Skeletal muscle tissue (tissue), 3 donors: ENCODE measurements at regions not wholly inside any gene's neighbourhood (a gene's known extent, or its start where the extent isn't known, plus 50 kb on each side); places are given as distances from the start of the nearest gene placed in this dataset.

Experiments used
- H3K27ac ChIP-seq: one replicate; pipeline ENCODE4 v1.7.0; 2013; ENCODE audit warnings: mild to moderate bottlenecking, low read depth, low read length, inconsistent platforms
- H3K27me3 ChIP-seq, 3 donors: one replicate each; pipeline ENCODE4 v1.7.0; 2013; ENCODE audit warnings: low read length in 3 of 3; ENCODE audit not compliant: control insufficient read depth in 3 of 3, insufficient read depth in 3 of 3
- H3K36me3 ChIP-seq, 3 donors: one replicate each; pipeline ENCODE4 v1.7.0; 2013; ENCODE audit warnings: low read length in 3 of 3; ENCODE audit not compliant: control insufficient read depth in 3 of 3, insufficient read depth in 3 of 3
- H3K4me1 ChIP-seq, 3 donors: one replicate each; pipeline ENCODE4 v1.7.0; 2013; ENCODE audit warnings: low read length in 3 of 3, mild to moderate bottlenecking in 3 of 3; ENCODE audit not compliant: control insufficient read depth in 3 of 3, insufficient read depth in 3 of 3
- H3K4me3 ChIP-seq, 3 donors: one replicate each; pipeline ENCODE4 v1.7.0; 2013; ENCODE audit warnings: low read length in 3 of 3
- H3K9ac ChIP-seq, 3 donors: one replicate each; pipeline ENCODE4 v1.7.0; 2013; ENCODE audit warnings: low read length in 3 of 3, mild to moderate bottlenecking in 3 of 3, moderate library complexity in 2 of 3, low read depth in 1 of 3
- H3K9me3 ChIP-seq, 3 donors: one replicate each; pipeline ENCODE4 v1.7.0; 2013; ENCODE audit warnings: low read length in 3 of 3; ENCODE audit not compliant: control insufficient read depth in 3 of 3
- donor health status: Osteomylitis.

- no peaks in the 10 kb centered on the region for H3K27me3 ChIP-seq
- no peaks in the 10 kb centered on the region for H3K9me3 ChIP-seq
- H3K36me3 ChIP-seq: no peaks in the 10 kb centered on the region
- H3K9ac ChIP-seq: no peak overlapping the region
- no peak overlapping the region for H3K27ac ChIP-seq
- H3K4me3 ChIP-seq: no peak overlapping the region
- peaks cover 3 to 14% (median 4%) of the 10 kb centered on the region in 3 donors for H3K4me1 ChIP-seq
Observed at GRCh38 chr2:161032635-161033034, 127.6 kb upstream of the TANK start.

DNA sequence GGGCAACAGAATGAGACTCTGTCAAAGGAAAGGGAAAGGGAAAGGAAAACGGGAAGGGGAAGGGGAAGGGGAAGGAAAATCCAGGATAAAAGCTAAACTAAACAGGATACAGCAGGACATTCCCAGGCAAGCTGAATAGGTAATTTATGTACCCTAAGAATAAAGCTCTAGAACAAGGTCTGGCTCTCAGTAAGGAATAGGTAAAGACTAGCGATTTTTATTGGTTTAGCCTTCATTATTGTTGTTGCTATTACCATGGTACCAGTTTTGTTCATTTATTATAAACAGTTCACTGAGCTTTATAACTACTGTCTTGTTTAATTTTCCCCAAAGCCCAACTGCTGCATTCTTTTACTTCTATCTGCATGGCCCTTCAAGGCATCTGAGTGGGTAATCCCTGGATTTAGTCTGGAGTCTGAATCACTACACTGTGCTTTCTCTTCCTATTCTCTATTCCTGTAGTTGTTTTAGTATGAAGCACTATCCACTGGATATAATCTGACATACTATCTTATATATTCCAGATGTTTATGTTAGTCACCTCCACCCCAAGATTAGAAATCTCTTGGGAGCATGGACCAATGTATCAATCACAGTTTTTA is 127.1 kb upstream of the TANK start:
- peaks cover 3 to 14% (median 4%) of the 10 kb centered on the region in 3 donors for H3K4me1 ChIP-seq
- no peak overlapping the region for H3K9ac ChIP-seq
- H3K27me3 ChIP-seq: no peaks in the 10 kb centered on the region
- H3K36me3 ChIP-seq: no peaks in the 10 kb centered on the region
- H3K27ac ChIP-seq: no peak overlapping the region
- H3K9me3 ChIP-seq: no peaks in the 10 kb centered on the region
- no peak overlapping the region for H3K4me3 ChIP-seq

DNA sequence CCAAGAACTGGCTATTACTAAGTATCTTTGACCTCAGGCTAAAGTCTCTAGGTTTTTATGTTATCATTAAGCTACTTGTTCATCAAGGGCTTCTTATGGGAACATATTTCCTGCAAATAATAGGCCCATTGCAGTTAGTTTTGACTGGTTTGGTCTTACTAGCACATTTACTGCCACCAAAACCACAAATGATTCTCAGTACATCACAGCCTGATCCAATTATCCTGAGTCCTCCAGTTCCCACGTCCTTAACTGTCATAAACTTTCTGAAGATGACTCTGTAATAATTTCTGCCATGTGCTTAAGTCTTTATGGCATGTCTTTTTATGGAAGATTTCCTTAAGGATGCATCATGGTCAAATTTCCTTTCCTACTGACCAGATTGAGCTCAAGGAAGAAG is 123.3 kb upstream of the TANK start:
- no peaks in the 10 kb centered on the region for H3K9me3 ChIP-seq
- H3K27me3 ChIP-seq: no peaks in the 10 kb centered on the region
- no peaks in the 10 kb centered on the region for H3K4me1 ChIP-seq
- H3K9ac ChIP-seq: no peak overlapping the region
- no peak overlapping the region for H3K27ac ChIP-seq
- no peak overlapping the region for H3K4me3 ChIP-seq
- H3K36me3 ChIP-seq: no peaks in the 10 kb centered on the region

DNA sequence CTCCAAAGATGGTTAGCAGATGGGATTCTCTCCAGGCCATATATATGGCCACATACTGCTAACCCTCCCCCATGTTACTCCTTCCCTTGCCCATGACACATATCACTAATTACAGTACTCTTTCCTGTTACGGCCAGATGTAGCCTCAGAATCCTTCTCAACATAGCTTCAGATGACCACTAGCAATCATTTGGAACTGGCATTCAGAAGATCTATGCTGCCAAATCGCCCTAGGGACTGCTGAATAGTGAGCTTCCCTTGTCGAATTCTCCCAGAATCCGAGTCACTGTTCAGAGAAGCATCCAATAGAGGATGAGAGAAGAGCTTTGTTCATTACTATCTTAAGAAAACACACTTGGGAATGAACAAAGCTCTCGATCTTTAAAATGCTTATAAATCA is 121.2 kb upstream of the TANK start:
- Histone ChIP-seq H3K4me1 (no peaks in the 10 kb centered on the region), H3K27me3 (no peaks in the 10 kb centered on the region), H3K4me3 (no peak overlapping the region), H3K27ac (no peak overlapping the region), H3K36me3 (no peaks in the 10 kb centered on the region), H3K9ac (no peak overlapping the region), H3K9me3 (no peaks in the 10 kb centered on the region)

DNA sequence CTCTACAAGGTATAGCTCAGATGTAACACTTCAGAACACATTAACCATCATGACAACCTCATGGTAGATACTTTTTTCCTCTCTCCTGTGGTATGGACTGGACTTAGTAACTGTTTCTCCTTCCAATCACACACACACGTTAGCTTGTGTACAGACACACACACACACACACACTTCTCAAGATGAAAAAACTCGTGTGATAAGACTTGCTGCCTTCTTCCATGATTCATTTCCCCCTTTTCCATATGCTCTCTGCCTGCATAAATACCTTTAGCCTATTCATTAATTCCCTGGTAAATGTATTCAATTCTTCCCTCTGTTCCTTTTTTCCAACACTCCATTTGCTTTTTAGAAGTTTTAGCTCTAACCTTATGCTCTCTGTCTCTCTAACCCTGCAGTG is 118.9 kb upstream of the TANK start:
- no peaks in the 10 kb centered on the region for H3K36me3 ChIP-seq
- no peak overlapping the region for H3K27ac ChIP-seq
- H3K4me1 ChIP-seq: no peaks in the 10 kb centered on the region
- H3K9me3 ChIP-seq: no peaks in the 10 kb centered on the region
- no peak overlapping the region for H3K9ac ChIP-seq
- H3K4me3 ChIP-seq: no peak overlapping the region
- no peaks in the 10 kb centered on the region for H3K27me3 ChIP-seq

DNA sequence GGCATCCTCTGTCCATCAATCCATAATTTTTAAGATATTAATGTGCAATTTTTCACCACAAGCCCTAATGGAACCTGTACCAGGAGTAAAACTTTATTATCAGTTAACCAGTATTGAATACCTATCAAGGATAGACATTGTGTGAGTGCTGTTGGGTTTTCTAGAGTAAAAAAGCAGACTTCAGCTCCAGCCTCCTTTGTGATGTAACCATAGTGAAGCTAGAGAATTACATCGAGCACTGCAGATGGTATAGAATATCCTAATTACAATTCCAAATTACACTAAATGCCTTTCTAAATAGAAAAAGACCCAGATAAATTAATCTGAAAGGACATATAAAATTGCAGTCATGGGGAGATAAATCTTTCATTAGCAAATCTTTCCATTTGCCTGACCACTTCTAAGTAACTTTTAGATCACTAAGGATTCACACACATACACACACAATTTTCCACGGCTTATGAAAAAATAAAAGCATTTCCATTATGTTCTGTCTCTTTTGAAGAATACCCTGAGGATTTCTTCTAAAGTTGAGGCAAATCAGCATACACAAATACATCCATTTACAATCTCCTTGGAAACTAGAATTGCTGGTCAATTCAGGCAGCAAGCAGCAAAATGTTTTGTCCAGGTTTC is 117.1 kb upstream of the TANK start:
- no peaks in the 10 kb centered on the region for H3K4me1 ChIP-seq
- no peaks in the 10 kb centered on the region for H3K36me3 ChIP-seq
- no peak overlapping the region for H3K9ac ChIP-seq
- H3K27ac ChIP-seq: no peak overlapping the region
- H3K27me3 ChIP-seq: no peaks in the 10 kb centered on the region
- no peak overlapping the region for H3K4me3 ChIP-seq
- no peaks in the 10 kb centered on the region for H3K9me3 ChIP-seq

DNA sequence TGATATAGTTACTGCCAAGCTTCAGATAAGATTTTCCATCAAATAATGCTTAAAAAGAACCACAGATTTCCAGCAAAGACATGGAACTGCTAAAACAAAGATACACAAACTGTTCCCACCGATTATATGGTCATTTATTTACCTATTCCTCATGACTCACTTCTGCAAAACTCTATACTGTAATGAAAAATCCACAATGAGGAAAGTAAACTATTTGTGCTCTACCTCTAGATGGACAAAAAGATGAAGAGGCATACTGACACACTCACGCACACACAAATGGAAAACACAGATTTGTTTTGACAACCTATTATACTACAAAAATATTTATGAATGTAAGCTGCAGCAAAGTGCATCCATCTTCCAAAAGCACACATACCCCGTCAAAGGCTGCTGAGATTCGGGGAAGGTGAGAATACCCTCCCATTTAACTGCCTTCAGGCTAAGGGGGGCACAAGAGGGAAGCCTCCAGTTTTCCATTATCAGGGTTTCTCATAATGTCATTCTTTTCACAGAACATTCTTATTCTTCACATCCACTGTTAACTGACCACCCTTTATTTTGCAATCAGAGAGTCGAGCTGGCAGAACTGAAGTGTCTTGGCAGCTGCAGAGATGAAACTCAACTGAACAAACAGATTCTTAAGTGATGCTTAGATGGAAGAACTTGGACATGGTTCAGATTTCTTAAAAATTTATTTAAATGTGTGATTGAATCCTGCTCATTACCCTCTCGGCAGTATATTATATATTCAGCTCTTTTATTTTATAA is 115.9 kb upstream of the TANK start:
- H3K9me3 ChIP-seq: no peaks in the 10 kb centered on the region
- no peaks in the 10 kb centered on the region for H3K4me1 ChIP-seq
- no peaks in the 10 kb centered on the region for H3K27me3 ChIP-seq
- H3K36me3 ChIP-seq: no peaks in the 10 kb centered on the region
- H3K9ac ChIP-seq: no peak overlapping the region
- H3K4me3 ChIP-seq: no peak overlapping the region
- H3K27ac ChIP-seq: no peak overlapping the region

DNA sequence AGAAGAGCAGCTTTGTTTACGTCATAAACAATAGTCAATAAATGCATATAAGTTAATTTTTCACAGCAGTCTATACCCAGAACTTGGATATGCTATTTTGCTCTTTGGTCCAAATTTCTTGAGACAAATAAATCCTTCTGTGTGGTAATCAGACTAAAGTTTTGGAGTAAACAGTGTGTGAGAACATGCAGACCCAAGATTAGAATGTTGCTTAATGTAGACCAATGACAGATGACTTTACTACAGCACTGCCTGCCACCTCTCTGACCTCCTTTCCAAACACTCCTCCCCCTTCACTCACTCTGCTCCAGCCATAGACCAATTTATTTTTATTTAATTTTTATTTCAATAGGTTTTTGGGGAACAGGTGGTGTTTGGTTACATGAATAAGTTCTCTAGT is 115.3 kb upstream of the TANK start:
- Histone ChIP-seq H3K9ac (no peak overlapping the region), H3K4me1 (no peaks in the 10 kb centered on the region), H3K4me3 (no peak overlapping the region), H3K27me3 (no peaks in the 10 kb centered on the region), H3K27ac (no peak overlapping the region), H3K36me3 (no peaks in the 10 kb centered on the region), H3K9me3 (no peaks in the 10 kb centered on the region)

- Histone ChIP-seq H3K27me3 (no peaks in the 10 kb centered on the region), H3K27ac (no peak overlapping the region), H3K9ac (no peak overlapping the region), H3K9me3 (no peaks in the 10 kb centered on the region), H3K4me1 (no peaks in the 10 kb centered on the region), H3K4me3 (no peak overlapping the region), H3K36me3 (no peaks in the 10 kb centered on the region)
Observed at GRCh38 chr2:161045726-161046125, 114.5 kb upstream of the TANK start.

DNA sequence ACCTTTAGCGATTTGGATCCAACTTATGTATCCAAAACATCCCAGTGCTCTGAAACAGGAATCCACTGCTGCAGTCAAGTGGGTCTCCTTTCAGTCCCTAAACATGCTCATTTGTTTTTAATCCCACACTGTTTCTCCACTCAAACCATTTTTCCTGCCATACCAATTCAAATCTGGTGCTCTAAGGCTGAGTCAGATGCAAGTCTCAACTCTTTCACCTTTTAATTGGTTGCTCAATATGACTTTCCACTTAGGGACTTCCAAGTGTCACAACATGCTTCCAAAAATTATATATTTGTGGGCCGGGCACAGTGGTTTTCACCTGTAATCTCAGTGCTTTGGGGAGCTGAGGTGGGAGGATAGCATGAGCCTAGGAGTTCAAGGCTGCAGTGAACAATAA is 113.4 kb upstream of the TANK start:
- H3K9ac ChIP-seq: no peak overlapping the region
- no peak overlapping the region for H3K27ac ChIP-seq
- H3K4me1 ChIP-seq: no peaks in the 10 kb centered on the region
- H3K36me3 ChIP-seq: no peaks in the 10 kb centered on the region
- H3K27me3 ChIP-seq: no peaks in the 10 kb centered on the region
- H3K4me3 ChIP-seq: no peak overlapping the region
- no peaks in the 10 kb centered on the region for H3K9me3 ChIP-seq
